NCI-H748 treated with DMSO at 0.1 percent for 48 hours (cell line): ENCODE measurements at regions not wholly inside any gene's neighbourhood (a gene's known extent, or its start where the extent isn't known, plus 50 kb on each side); places are given as distances from the start of the nearest gene placed in this dataset.

Experiments
- DNase-seq: peaks from one replicate; lab custom pipeline; 2025; lab: John Stamatoyannopoulos, UW

DNA sequence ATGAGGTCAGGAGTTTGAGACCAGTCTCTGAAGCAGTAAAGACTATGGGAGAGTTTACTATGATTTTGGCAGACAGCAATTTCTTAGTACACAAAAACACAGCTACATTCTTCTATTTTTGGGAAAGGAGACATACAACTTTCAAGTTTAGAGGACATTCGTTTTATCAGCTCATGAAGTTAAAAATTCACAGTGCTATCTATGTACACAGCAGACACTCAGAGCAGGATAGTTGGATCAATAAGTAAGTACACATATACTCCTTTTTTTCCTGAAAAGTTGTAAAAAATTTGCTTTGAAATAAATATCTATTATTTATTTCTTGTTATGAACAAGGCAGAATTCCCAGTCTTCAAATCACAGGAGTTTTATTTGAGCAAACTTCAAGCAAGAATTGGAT is 159.7 kb downstream of the SERPINI1 start:
- DNase-seq: no peak

DNA sequence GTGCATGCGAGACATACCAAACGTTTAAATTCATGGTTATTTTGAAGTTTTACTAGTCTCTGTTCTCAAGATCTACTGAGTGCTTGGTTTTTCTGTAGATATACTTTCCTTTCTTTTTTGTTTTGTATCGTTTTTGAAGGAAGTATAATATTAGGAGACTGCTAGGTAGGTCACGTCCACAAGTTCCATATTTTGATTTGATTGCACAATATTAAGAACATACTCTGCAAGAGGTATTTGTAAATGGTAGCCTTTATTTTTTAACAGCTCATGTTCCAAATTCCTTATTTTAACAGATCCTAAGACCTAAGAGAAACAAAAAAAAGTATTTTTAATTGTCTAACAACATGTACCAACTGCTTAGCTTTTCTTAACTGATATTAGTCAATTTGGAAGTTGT is 156.7 kb downstream of the SERPINI1 start:
- no peak for DNase-seq

DNA sequence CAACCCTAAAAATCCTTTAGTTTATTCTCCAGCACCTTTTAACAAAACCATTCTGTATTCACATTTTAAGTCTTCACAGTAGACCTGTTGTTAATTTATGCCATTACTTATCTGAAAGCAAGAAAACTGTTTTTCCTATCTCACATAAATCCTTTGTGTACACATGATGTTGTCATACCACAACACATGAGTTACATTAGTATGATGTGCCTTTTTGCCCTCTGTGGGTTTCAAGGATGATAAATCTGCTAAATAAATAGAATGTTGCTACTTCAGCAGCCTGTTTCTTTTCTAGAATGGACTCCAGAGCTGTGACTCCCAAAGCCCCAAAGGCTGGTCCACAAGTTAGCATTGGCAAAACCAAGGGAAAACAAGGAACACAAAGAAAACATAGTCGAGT is 151.6 kb downstream of the SERPINI1 start:
- no peak for DNase-seq

DNA sequence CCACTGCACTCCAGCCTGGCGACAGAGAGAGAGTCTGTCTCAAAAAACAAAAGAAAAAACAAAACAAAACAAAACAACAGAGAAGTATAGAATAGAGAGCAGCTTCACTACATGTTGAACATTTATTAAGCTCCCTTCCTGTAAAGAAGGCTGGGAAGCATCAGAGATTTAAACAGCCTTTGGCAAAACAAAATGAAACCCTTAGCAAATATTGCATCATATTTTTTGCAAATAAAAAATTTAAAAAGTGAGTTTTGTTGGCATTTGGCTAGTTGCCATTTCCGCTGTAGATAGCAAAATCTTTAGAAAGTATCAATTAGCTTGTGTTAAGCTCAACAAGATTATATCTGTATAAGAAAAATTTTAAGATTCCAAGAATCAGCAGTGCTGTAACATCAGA is 151.2 kb downstream of the SERPINI1 start:
- no peak for DNase-seq

DNA sequence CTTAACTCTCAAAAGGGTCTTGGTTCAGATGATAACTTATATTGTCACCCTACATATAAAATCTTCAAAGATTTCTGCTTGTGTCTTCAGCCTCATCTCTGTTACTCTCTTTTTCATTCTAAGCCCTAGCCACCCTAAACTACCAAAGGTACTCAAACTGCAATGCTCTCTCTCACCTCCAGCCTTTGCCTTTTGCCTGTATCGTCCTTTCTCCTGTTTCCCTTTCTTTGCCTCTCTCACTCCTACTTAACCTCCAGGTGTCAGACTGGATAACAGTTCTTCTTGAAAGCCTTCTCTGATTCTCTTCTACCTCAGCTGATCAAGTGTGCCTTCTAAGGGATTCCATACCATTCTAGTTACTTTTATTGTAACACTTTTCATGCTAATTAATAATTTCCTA is 149.8 kb downstream of the SERPINI1 start:
- no peak for DNase-seq

DNA sequence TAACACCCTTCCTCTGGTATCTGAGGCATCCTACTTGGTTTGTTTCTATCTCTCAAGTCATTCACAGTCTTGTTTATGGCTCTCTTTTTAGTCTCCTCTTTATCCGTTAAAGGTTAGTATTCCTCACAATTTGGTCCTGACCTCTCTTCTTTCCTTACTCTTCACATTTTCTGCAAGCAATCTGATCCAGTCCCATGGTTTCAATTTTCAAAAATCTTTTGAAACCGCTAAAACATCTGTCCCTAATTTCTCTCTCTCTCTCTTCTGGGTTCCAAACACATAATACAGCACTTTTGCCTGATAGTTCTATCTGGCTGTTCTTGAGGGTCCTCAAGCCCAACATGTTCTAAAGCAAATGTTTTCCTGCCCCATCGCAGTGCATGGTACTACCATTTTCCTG is 149.0 kb downstream of the SERPINI1 start:
- no peak for DNase-seq

DNA sequence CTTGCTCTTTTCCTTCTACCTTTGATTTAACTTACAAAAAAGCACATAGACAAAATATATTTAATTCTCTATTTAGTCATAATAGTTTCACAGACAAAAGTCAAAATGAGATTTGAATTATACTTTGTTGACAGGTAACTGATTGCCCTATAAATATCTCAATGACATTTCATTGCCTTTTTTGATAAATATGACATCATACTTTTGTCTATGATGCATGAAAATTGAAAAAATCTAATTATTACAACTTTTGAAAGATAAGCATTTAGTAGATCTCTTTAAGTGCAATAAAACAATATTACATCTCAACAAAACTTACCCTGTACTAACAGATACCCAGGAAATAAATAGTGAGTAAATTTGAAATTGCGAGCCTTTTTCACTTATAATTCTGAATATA is 147.9 kb downstream of the SERPINI1 start:
- no peak for DNase-seq

DNA sequence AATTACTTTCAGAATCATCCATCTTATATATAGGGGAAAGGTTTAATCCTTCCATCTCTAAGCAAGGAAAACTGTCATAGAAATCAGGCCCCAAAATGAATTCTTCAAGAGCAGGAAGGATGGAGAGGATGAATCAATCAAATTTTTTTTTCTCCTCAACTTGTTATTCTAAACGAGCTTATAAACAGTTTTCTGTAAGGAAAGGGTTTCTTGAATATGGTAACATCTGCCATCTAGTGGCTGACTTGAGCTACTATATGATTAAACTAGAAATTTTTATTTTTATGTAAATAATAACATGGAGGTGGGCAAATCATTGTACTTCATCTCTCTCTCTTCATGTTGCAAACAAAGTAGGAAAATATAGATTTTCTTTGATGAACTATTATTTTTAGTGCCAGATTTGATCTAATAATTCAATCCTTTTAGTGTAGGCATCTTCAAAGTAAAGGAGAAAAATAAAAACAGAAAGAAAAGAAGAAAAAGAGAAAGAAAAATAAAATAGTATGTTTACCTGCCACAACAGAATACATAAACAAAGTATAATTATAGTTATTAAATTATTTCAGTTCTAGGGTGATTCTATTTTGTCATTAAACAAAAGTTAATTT is 146.6 kb downstream of the SERPINI1 start:
- peak; percentile 13 for DNase-seq

DNA sequence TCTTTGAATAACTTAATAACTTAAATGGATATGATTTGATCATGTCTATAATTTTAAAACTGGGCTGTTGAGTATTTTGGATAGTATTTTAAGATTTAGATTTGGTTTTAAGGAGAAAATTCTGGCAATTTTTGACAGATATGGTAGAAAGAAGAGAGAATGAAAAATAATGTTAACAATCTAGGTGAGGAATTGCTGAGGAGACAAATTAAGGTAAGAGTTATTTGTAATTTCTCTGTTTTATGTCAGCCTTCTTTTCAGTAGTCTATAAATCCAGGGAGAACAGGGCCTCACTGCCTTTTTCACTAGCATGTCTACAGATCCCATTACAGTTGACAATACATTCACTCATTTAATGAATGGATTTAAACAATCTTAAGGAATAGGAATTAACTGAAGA is 144.7 kb downstream of the SERPINI1 start:
- DNase-seq: no peak

DNA sequence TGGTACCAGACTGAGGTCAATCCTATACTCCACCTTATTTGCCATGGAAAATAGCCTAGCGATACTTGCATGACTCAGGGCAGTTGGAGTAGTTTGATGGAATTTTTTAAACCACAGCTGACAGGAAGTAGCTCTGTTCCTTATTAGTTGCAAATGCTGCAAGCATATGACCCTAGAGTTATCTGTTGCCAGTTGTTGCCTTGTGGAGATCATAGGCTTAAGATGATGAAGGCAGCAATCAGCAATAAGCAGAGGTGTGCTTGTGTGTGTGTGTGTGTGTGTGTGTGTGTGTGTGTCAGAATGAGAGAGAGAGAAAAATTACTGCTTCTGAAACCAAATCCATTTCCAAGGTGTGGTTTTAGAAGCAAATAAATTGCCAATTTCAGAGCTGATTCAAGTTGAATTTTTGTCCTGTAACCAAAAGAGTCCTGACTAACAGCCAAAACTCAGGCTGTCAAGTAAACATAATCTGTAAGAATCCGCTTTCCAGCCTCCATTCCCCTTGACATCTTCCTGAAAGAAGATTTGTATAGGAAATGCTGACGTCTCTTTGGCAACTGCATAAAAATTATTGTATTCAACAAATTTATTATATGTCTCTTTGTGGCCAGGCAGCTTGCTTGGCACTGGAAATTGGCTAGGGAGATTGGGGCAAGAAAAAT is 141.2 kb downstream of the SERPINI1 start:
- DNase-seq: no peak
